Panc1 (cell line): ENCODE measurements at regions not wholly inside any gene's neighbourhood (a gene's known extent, or its start where the extent isn't known, plus 50 kb on each side); places are given as distances from the start of the nearest gene placed in this dataset.

Experiments used
- ATAC-seq: fragments of 200-7000 bp; cut with Tn5 transposase; 2 replicates; pipeline ENCODE4 v1.9.1; 2020; ENCODE audit warnings: mild to moderate bottlenecking, moderate library complexity
- BruUV-seq: library from RNA; stranded (reverse); fragments of 400-500 nt; replicated peaks from 2 replicates; lab custom pipeline; 2021; lab: Mats Ljungman, UMichigan
- CTCF ChIA-PET: fragments of 300-600 bp; sonication (Branson Sonifier 250); formaldehyde crosslinking; loops from one replicate; lab custom pipeline; 2022; ENCODE audit warnings: antibody characterized with exemption; lab: Charles Lee
- POLR2A ChIA-PET: fragments of 300-600 bp; sonication (Branson Sonifier 250); formaldehyde crosslinking; loops from one replicate; lab custom pipeline; 2022; ENCODE audit warnings: antibody characterized with exemption; lab: Charles Lee
- DNase-seq: peaks from one replicate; pipeline ENCODE4 v3.0.0-alpha.2; 2010; ENCODE audit warnings: low read depth, low spot score
- H3K27ac ChIP-seq: 2 replicates; pipeline ENCODE4 v1.5.1; 2011; ENCODE audit warnings: mild to moderate bottlenecking, low read length, inconsistent platforms
- H3K27me3 ChIP-seq: fragments of 200-500 bp; sonication (Bioruptor generic); 2 replicates; pipeline ENCODE4 v1.6.0; 2014; ENCODE audit warnings: low read length, inconsistent platforms; ENCODE audit not compliant: control insufficient read depth, insufficient read depth
- H3K36me3 ChIP-seq: fragments of 200-500 bp; sonication (Bioruptor generic); 2 replicates; pipeline ENCODE4 v1.5.1; 2014; ENCODE audit warnings: inconsistent platforms, mild to moderate bottlenecking, low read length, moderate library complexity; ENCODE audit not compliant: control insufficient read depth, insufficient read depth
- H3K4me1 ChIP-seq: 2 replicates; pipeline ENCODE4 v1.5.1; 2011; ENCODE audit warnings: inconsistent platforms, mild to moderate bottlenecking, low read length, moderate library complexity; ENCODE audit not compliant: control insufficient read depth, insufficient read depth
- H3K4me3 ChIP-seq, 2 experiments: 2 replicates each; pipeline ENCODE4 v1.5.1; 2011 to 2012; ENCODE audit warnings: low read depth in 2 of 2, low read length in 2 of 2, mild to moderate bottlenecking in 2 of 2, inconsistent platforms in 1 of 2, moderate library complexity in 1 of 2
- H3K9me3 ChIP-seq: fragments of 200-500 bp; sonication (Bioruptor generic); 2 replicates; pipeline ENCODE4 v1.5.1; 2014; ENCODE audit warnings: low read depth, mild to moderate bottlenecking, inconsistent platforms, low read length, moderate library complexity; ENCODE audit not compliant: control insufficient read depth, insufficient read depth
- CTCF ChIP-seq: fragments of 450-650 bp; IDR thresholded peaks from 2 replicates; pipeline ENCODE4 v1.5.1; 2017; ENCODE audit warnings: mild to moderate bottlenecking
- POLR2AphosphoS5 ChIP-seq: IDR thresholded peaks from 2 replicates; pipeline ENCODE4 v1.6.1; 2012; ENCODE audit warnings: mild to moderate bottlenecking, low read depth, low read length, moderate library complexity
- REST ChIP-seq, 2 experiments: IDR thresholded peaks; 2 replicates each; pipeline ENCODE4 v1.6.1; 2011 to 2012; ENCODE audit warnings: low read depth in 2 of 2, control low read depth in 1 of 2, low read length in 1 of 2, mild to moderate bottlenecking in 1 of 2, moderate library complexity in 1 of 2; ENCODE audit not compliant: insufficient read depth in 1 of 2
- SIN3A ChIP-seq: IDR thresholded peaks from 2 replicates; pipeline ENCODE4 v1.6.1; 2012; ENCODE audit warnings: low read depth, mild to moderate bottlenecking, low read length, moderate library complexity, borderline replicate concordance; ENCODE audit not compliant: insufficient read depth
- TCF7L2 ChIP-seq: IDR thresholded peaks from 2 replicates; pipeline ENCODE4 v1.6.1; 2011; ENCODE audit warnings: mild to moderate bottlenecking, low read depth, low read length, inconsistent platforms
- in situ Hi-C: cut with HindIII; loops from 2 replicates; pipeline ENCODE4 v1.10.0; 2016; ENCODE audit warnings: low sequenced_read_pairs, low pct_unique_long_range_greater_than_20kb
- intact Hi-C: fragments of 100-400 bp; cut with micrococcal nuclease; formaldehyde crosslinking; loops from one replicate; pipeline ENCODE4 v1.10.0; 2022; ENCODE audit not compliant: unreplicated experiment

- no peaks in the 10 kb centered on the region for H3K36me3 ChIP-seq
- H3K4me1 ChIP-seq: no peaks in the 10 kb centered on the region; the same call in none of the 2 replicates
- CTCF ChIA-PET: interaction anchor here (0.6 kb wide), 1 partner anchor 326 kb away, joined by 3 read pairs; no protein-coding TSS in a partner anchor
- H3K27me3 ChIP-seq: no peaks in the 10 kb centered on the region; the same call in 1 of the 2 replicates
- no TSS peak for BruUV-seq
- no peak for TF ChIP-seq SIN3A
- no peak for TF ChIP-seq REST (IDR thresholded peaks at IDR 0.05; ENCODE audit: insufficient read depth in 1 of 2, low read depth in 2 of 2, low read length in 1 of 2)
- TF ChIP-seq CTCF: no peak
- TF ChIP-seq POLR2AphosphoS5: no peak
- TF ChIP-seq TCF7L2: no peak
- in situ Hi-C loops (no loop called here), intact Hi-C loops (no loop called here)
- no peak for DNase-seq
- ATAC-seq: no peak
- no peak overlapping the region for H3K27ac ChIP-seq
- H3K9me3 ChIP-seq: no peaks in the 10 kb centered on the region
- no peak overlapping the region for H3K4me3 ChIP-seq
- POLR2A ChIA-PET: no interaction called here
Observed at GRCh38 chr6:25220857-25221256, 58.3 kb upstream of the CARMIL1 start.

GRCh38 chr6:25222006-25222678 lies 57.0 kb upstream of the CARMIL1 start:
- intact Hi-C loops (loop anchor here (2.0 kb wide), 2 partner anchors 269 to 381 kb away; no protein-coding TSS in a partner anchor), in situ Hi-C loops (no loop called here)
- TF ChIP-seq REST (IDR thresholded peaks at IDR 0.05; ENCODE audit: insufficient read depth in 1 of 2, low read depth in 2 of 2, low read length in 1 of 2) (no peak), TCF7L2 (no peak), CTCF (no peak), SIN3A (no peak), POLR2AphosphoS5 (no peak)
- ATAC-seq (no peak), DNase-seq (no peak)
- ChIA-PET CTCF (interaction anchor here (1.1 kb wide), 1 partner anchor 498 kb away, joined by 6 read pairs; no protein-coding TSS in a partner anchor), POLR2A (no interaction called here)
- Histone ChIP-seq H3K9me3 (no peaks in the 10 kb centered on the region), H3K36me3 (no peaks in the 10 kb centered on the region), H3K4me3 (no peak overlapping the region), H3K27me3 (no peaks in the 10 kb centered on the region; the same call in 1 of the 2 replicates), H3K4me1 (no peaks in the 10 kb centered on the region; the same call in none of the 2 replicates), H3K27ac (no peak overlapping the region)
- BruUV-seq: no TSS peak
